ENCODE measurements at regions not wholly inside any gene's neighbourhood (a gene's known extent, or its start where the extent isn't known, plus 50 kb on each side); places are given as distances from the start of the nearest gene placed in this dataset.
A peak's percentile ranks its signal among the peaks of the same experiment; 100 is the strongest.

GRCh38 chr1:221635305-221635704, 106.6 kb downstream of the DUSP10 start:
- no peak for DNase-seq (ENCODE audit: low read depth)

GRCh38 chr1:221636096-221636495, 105.8 kb downstream of the DUSP10 start:
- no peak for DNase-seq (ENCODE audit: low read depth)
- H3K4me3 ChIP-seq (replicated peaks; ENCODE audit: low read depth, low read length) = no peak overlapping the region
- TF ChIP-seq CTCF (IDR thresholded peaks at IDR 0.05; ENCODE audit: low read length, missing control alignments) = no peak

More at GRCh38 chr1:221635305-221635704, 106.6 kb downstream of the DUSP10 start:
- H3K4me3 ChIP-seq (replicated peaks; ENCODE audit: low read depth, low read length) = no peak overlapping the region
- TF ChIP-seq CTCF (IDR thresholded peaks at IDR 0.05; ENCODE audit: low read length, missing control alignments) = no peak

GRCh38 chr1:221636967-221637366, 104.9 kb downstream of the DUSP10 start:
- H3K4me3 ChIP-seq (replicated peaks; ENCODE audit: low read depth, low read length) = no peak overlapping the region
- no peak for TF ChIP-seq CTCF (IDR thresholded peaks at IDR 0.05; ENCODE audit: low read length, missing control alignments)
- no peak for DNase-seq (ENCODE audit: low read depth)

GRCh38 chr1:221637641-221638041, 104.2 kb downstream of the DUSP10 start:
- no peak for TF ChIP-seq CTCF (IDR thresholded peaks at IDR 0.05; ENCODE audit: low read length, missing control alignments)
- peak; percentile 8 for DNase-seq (ENCODE audit: low read depth)
- H3K4me3 ChIP-seq (replicated peaks; ENCODE audit: low read depth, low read length) = no peak overlapping the region

GRCh38 chr1:221638595-221638994, 103.3 kb downstream of the DUSP10 start:
- TF ChIP-seq CTCF (IDR thresholded peaks at IDR 0.05; ENCODE audit: low read length, missing control alignments) = no peak
- no peak overlapping the region for H3K4me3 ChIP-seq (replicated peaks; ENCODE audit: low read depth, low read length)
- no peak for DNase-seq (ENCODE audit: low read depth)

- no peak overlapping the region for H3K4me3 ChIP-seq (replicated peaks; ENCODE audit: low read depth, low read length)
- TF ChIP-seq CTCF (IDR thresholded peaks at IDR 0.05; ENCODE audit: low read length, missing control alignments) = no peak
- DNase-seq (ENCODE audit: low read depth) = no peak
These were observed 100.1 kb downstream of the DUSP10 start for GRCh38 chr1:221641811-221642210.

- no peak for TF ChIP-seq CTCF (IDR thresholded peaks at IDR 0.05; ENCODE audit: low read length, missing control alignments)
- DNase-seq (ENCODE audit: low read depth) = no peak
- no peak overlapping the region for H3K4me3 ChIP-seq (replicated peaks; ENCODE audit: low read depth, low read length)
These were observed 98.3 kb downstream of the DUSP10 start for GRCh38 chr1:221643404-221644144.

Data from fibroblast of pulmonary artery (primary cell).